WTC11 (cell line): ENCODE measurements at regions not wholly inside any gene's neighbourhood (a gene's known extent, or its start where the extent isn't known, plus 50 kb on each side); places are given as distances from the start of the nearest gene placed in this dataset.

Experiments used
- CREM ChIP-seq: sonication (generic); formaldehyde crosslinking; IDR thresholded peaks from 2 replicates; pipeline ENCODE4 v1.8.1; 2022; ENCODE audit warnings: mild to moderate bottlenecking, missing genetic modification reagents, moderate library complexity
- NR2C2 ChIP-seq: sonication (generic); formaldehyde crosslinking; IDR thresholded peaks from 2 replicates; pipeline ENCODE4 v1.8.0; 2022; ENCODE audit warnings: mild to moderate bottlenecking, missing genetic modification reagents
- NR3C1 ChIP-seq: sonication (generic); formaldehyde crosslinking; conservative IDR thresholded peaks from 2 replicates; pipeline ENCODE4 v1.8.1; 2023; ENCODE audit warnings: low read depth, mild to moderate bottlenecking, missing genetic modification reagents
- TCF7 ChIP-seq: sonication (generic); formaldehyde crosslinking; IDR thresholded peaks from 2 replicates; pipeline ENCODE4 v1.8.0; 2022; ENCODE audit warnings: mild to moderate bottlenecking, low read depth, missing genetic modification reagents, moderate library complexity
- TEAD1 ChIP-seq: sonication (generic); formaldehyde crosslinking; IDR thresholded peaks from 2 replicates; pipeline ENCODE4 v1.8.0; 2022; ENCODE audit warnings: mild to moderate bottlenecking, missing genetic modification reagents
- TF ChIP-seq, protein P1 (sequence below): sonication (generic); formaldehyde crosslinking; conservative IDR thresholded peaks from 2 replicates; pipeline ENCODE4 v1.8.1; 2022; ENCODE audit warnings: mild to moderate bottlenecking, missing genetic modification reagents
- TF ChIP-seq, protein P2 (sequence below): sonication (generic); formaldehyde crosslinking; IDR thresholded peaks from 2 replicates; pipeline ENCODE4 v1.8.1; 2022; ENCODE audit warnings: low read depth, mild to moderate bottlenecking, moderate library complexity, missing genetic modification reagents, borderline replicate concordance
- TF ChIP-seq, protein P3 (sequence below): fragments of 200-600 bp; IDR thresholded peaks from 2 replicates; pipeline ENCODE4 v1.8.0; 2022; ENCODE audit warnings: antibody characterized with exemption
- TF ChIP-seq, protein P4 (sequence below): sonication (generic); formaldehyde crosslinking; IDR thresholded peaks from 2 replicates; pipeline ENCODE4 v1.8.1; 2023; ENCODE audit warnings: mild to moderate bottlenecking, missing genetic modification reagents, borderline replicate concordance

DNA sequence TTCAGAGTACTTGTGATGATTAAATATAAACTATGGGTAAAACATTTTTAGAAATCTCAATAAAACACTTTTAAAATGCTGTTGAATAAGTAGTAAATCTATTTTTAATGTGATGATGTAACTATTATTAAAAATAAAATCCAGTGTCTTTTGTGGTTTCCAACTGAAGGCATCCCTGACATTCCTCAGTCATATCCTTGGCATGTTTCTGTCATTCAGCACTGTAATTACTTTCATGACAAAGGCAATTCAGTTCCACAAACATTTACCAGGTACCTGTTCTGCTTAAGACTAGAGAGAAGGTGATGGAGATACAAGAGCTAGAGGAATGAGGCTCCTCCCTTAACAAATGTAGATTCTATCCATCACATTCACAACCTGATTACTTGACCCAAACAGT is 518.7 kb upstream of the MAP3K7 start:
- no peak for TF ChIP-seq NR2C2
- TF ChIP-seq, protein P1, sequence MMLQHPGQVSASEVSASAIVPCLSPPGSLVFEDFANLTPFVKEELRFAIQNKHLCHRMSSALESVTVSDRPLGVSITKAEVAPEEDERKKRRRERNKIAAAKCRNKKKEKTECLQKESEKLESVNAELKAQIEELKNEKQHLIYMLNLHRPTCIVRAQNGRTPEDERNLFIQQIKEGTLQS (CRISPR knock-in tag): no peak
- TF ChIP-seq CREM (CRISPR knock-in tag): no peak
- TF ChIP-seq, protein P2, sequence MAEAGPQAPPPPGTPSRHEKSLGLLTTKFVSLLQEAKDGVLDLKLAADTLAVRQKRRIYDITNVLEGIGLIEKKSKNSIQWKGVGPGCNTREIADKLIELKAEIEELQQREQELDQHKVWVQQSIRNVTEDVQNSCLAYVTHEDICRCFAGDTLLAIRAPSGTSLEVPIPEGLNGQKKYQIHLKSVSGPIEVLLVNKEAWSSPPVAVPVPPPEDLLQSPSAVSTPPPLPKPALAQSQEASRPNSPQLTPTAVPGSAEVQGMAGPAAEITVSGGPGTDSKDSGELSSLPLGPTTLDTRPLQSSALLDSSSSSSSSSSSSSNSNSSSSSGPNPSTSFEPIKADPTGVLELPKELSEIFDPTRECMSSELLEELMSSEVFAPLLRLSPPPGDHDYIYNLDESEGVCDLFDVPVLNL (CRISPR knock-in tag): no peak
- TF ChIP-seq, protein P3, sequence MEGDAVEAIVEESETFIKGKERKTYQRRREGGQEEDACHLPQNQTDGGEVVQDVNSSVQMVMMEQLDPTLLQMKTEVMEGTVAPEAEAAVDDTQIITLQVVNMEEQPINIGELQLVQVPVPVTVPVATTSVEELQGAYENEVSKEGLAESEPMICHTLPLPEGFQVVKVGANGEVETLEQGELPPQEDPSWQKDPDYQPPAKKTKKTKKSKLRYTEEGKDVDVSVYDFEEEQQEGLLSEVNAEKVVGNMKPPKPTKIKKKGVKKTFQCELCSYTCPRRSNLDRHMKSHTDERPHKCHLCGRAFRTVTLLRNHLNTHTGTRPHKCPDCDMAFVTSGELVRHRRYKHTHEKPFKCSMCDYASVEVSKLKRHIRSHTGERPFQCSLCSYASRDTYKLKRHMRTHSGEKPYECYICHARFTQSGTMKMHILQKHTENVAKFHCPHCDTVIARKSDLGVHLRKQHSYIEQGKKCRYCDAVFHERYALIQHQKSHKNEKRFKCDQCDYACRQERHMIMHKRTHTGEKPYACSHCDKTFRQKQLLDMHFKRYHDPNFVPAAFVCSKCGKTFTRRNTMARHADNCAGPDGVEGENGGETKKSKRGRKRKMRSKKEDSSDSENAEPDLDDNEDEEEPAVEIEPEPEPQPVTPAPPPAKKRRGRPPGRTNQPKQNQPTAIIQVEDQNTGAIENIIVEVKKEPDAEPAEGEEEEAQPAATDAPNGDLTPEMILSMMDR: no peak
- no peak for TF ChIP-seq NR3C1 (CRISPR knock-in tag)
- TF ChIP-seq, protein P4, sequence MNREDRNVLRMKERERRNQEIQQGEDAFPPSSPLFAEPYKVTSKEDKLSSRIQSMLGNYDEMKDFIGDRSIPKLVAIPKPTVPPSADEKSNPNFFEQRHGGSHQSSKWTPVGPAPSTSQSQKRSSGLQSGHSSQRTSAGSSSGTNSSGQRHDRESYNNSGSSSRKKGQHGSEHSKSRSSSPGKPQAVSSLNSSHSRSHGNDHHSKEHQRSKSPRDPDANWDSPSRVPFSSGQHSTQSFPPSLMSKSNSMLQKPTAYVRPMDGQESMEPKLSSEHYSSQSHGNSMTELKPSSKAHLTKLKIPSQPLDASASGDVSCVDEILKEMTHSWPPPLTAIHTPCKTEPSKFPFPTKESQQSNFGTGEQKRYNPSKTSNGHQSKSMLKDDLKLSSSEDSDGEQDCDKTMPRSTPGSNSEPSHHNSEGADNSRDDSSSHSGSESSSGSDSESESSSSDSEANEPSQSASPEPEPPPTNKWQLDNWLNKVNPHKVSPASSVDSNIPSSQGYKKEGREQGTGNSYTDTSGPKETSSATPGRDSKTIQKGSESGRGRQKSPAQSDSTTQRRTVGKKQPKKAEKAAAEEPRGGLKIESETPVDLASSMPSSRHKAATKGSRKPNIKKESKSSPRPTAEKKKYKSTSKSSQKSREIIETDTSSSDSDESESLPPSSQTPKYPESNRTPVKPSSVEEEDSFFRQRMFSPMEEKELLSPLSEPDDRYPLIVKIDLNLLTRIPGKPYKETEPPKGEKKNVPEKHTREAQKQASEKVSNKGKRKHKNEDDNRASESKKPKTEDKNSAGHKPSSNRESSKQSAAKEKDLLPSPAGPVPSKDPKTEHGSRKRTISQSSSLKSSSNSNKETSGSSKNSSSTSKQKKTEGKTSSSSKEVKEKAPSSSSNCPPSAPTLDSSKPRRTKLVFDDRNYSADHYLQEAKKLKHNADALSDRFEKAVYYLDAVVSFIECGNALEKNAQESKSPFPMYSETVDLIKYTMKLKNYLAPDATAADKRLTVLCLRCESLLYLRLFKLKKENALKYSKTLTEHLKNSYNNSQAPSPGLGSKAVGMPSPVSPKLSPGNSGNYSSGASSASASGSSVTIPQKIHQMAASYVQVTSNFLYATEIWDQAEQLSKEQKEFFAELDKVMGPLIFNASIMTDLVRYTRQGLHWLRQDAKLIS (CRISPR knock-in tag): no peak
- TF ChIP-seq TEAD1 (CRISPR knock-in tag): no peak
- TF ChIP-seq TCF7 (CRISPR knock-in tag): no peak
